ENCODE measurements at regions not wholly inside any gene's neighbourhood (a gene's known extent, or its start where the extent isn't known, plus 50 kb on each side); places are given as distances from the start of the nearest gene placed in this dataset.

DNA sequence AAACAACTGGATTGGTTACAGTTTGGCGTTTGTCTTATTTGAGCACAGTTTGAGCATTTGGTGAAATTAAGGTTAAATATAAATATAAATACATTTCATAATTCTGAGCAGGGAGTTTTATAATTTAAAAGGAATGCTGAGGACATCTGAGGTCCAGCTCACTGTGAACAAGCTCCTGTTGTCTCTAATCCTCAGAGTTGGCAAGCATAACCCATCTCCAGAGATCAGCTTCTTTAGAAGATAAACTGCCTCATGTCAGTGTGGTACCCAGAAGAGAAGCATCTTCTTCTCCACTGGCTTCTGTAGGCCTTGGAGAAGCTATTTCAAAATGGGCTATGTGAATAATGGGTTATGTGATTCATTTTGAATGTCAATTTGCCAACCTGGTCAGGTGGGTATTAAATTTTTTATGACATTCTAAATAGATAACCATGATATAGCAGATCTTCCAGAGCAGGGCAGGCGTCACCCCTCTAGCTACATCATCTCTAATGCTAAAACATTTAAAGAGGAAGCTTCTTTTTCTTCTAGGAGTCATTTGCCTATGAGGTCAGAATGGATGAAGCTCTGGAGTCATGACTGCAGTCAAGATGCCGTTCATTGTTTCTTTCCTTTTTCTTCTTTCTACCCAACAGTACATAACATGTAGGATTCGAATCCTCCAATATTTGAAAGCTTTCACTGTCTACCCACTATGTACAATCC, 324.0 kb downstream of the RNF144A start:
- peaks cover 12 to 13% of the 10 kb centered on the region in 2 experiments for H3K4me1 Mint-ChIP-seq
- no peak overlapping the region for H3K4me2 ChIP-seq (ENCODE audit: insufficient read depth, insufficient read length, low read length)
- H3K27me3 ChIP-seq (ENCODE audit: insufficient read depth, low read length): no peaks in the 10 kb centered on the region
- H3K4me1 ChIP-seq (ENCODE audit: insufficient read depth, low read length): no peaks in the 10 kb centered on the region; the same call in 1 of the 2 replicates
- no peaks in the 10 kb centered on the region for H3K23me2 ChIP-seq (ENCODE audit: insufficient read length, low read depth, low read length, poor library complexity, severe bottlenecking)
- H3K79me1 ChIP-seq (ENCODE audit: insufficient read depth, low read depth, low read length, poor library complexity, severe bottlenecking): no peaks in the 10 kb centered on the region
- H4K20me1 ChIP-seq (ENCODE audit: control insufficient read depth, insufficient read depth, insufficient read length): no peaks in the 10 kb centered on the region
- H2BK20ac ChIP-seq (ENCODE audit: low read depth, low read length, poor library complexity, severe bottlenecking): no peak overlapping the region
- H4K91ac ChIP-seq (ENCODE audit: insufficient read length, low read depth, low read length): no peak overlapping the region
- no peak overlapping the region for H2AK5ac ChIP-seq (ENCODE audit: insufficient read length, low read length)
- H2BK120ac ChIP-seq (ENCODE audit: low read depth, low read length, poor library complexity, severe bottlenecking): no peak overlapping the region
- no peak overlapping the region for H2AFZ ChIP-seq (ENCODE audit: low read length)
- H3K36me3 Mint-ChIP-seq (ENCODE audit: insufficient read depth in 1 of 3, low read depth in 3 of 3): no peaks in the 10 kb centered on the region
- no peak overlapping the region for H2BK15ac ChIP-seq (ENCODE audit: low read depth, low read length)
- H2BK5ac ChIP-seq (ENCODE audit: insufficient read length, low read length): no peak overlapping the region
- TF ChIP-seq CTCF (conservative IDR thresholded peaks at IDR 0.05): no peak
- H3K56ac ChIP-seq (ENCODE audit: insufficient read length, low read depth, low read length): no peak overlapping the region
- H3K4ac ChIP-seq (ENCODE audit: low read depth, low read length): no peak overlapping the region
- H3T11ph ChIP-seq (ENCODE audit: low read length): no peak overlapping the region
- no peaks in the 10 kb centered on the region for H3K9me3 Mint-ChIP-seq
- no peak overlapping the region for H3K4me3 Mint-ChIP-seq
- no peak overlapping the region for H3K14ac ChIP-seq (ENCODE audit: insufficient read depth, low read length)
- H3K9ac ChIP-seq (ENCODE audit: extremely low read depth, insufficient read length, low read length): no peak overlapping the region
- H3K23ac ChIP-seq (ENCODE audit: insufficient read length, low read depth, low read length): no peak overlapping the region
- no peak overlapping the region for H4K8ac ChIP-seq (replicated peaks; ENCODE audit: insufficient read length, low read depth, low read length)
- H2BK12ac ChIP-seq (ENCODE audit: insufficient read length, low read depth, low read length): no peak overlapping the region
- no peak for DNase-seq
- no CpG with 5 or more reads among the region's 4 CpGs for WGBS (ENCODE audit: extremely low coverage, insufficient read length, low lambda C conversion rate)
- no peaks in the 10 kb centered on the region for H3K27me3 Mint-ChIP-seq (ENCODE audit: low read depth)
- no peak overlapping the region for H3K18ac ChIP-seq (ENCODE audit: insufficient read length, low read depth, low read length)
- no peak overlapping the region for H3K27ac Mint-ChIP-seq
- H3K27ac ChIP-seq (ENCODE audit: insufficient read length, low read depth, low read length): no peak overlapping the region
- H3K79me2 ChIP-seq (ENCODE audit: insufficient read depth, low read length): no peaks in the 10 kb centered on the region
- H3K9me3 ChIP-seq (ENCODE audit: control insufficient read depth, low read depth, low read length): no peaks in the 10 kb centered on the region
- H4K5ac ChIP-seq (ENCODE audit: insufficient read length, low read depth, low read length): no peak overlapping the region

Data from H9 (cell line).